HFFc6 (cell line): ENCODE measurements at regions not wholly inside any gene's neighbourhood (a gene's known extent, or its start where the extent isn't known, plus 50 kb on each side); places are given as distances from the start of the nearest gene placed in this dataset.

Experiments
- DNase-seq: peaks from one replicate; pipeline ENCODE4 v3.0.0-alpha.2; 2018
- H3K27ac Mint-ChIP-seq: 2 replicates; pipeline ENCODE4 v1.8.0; 2020; ENCODE audit warnings: mild to moderate bottlenecking, mixed read lengths
- H3K27me3 Mint-ChIP-seq: 2 replicates; pipeline ENCODE4 v1.8.0; 2021; ENCODE audit warnings: mild to moderate bottlenecking, moderate library complexity, mixed read lengths; ENCODE audit not compliant: insufficient read depth
- H3K36me3 Mint-ChIP-seq: 2 replicates; pipeline ENCODE4 v1.8.0; 2021; ENCODE audit warnings: low read depth, mixed read lengths
- H3K4me1 Mint-ChIP-seq: 2 replicates; pipeline ENCODE4 v1.8.0; 2020; ENCODE audit warnings: low read depth, mixed read lengths
- H3K4me3 Mint-ChIP-seq: 2 replicates; pipeline ENCODE4 v1.8.0; 2020; ENCODE audit warnings: mild to moderate bottlenecking, moderate library complexity, mixed read lengths
- H3K9me3 Mint-ChIP-seq: 2 replicates; pipeline ENCODE4 v1.8.0; 2020; ENCODE audit warnings: mild to moderate bottlenecking, mixed read lengths
- TF ChIP-seq, protein P1 (sequence below): fragments of 200-600 bp; sonication (generic); IDR thresholded peaks from 2 replicates; pipeline ENCODE4 v1.5.0; 2021; ENCODE audit warnings: antibody characterized with exemption, mild to moderate bottlenecking

DNA sequence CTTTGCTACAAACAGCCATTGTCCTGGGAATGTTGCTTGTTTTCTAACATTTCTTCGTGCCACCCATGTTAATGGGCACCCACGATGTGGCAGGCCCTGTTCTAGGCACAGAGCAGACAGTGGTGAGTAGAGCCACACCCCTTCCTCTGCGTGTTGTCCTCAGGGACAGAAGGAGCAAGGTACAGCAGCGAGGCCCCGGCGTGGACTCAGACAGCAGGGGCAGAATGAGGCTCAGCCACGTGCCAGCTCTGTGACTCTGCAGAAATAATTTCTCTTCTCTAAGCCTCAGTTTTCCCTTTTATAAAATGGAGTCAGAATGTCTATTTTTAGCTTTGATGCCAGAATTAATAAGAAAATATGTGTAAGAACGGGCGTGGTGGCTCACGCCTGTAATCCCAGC lies 401.7 kb downstream of the TSN start:
- Mint-ChIP-seq H3K9me3 (no peaks in the 10 kb centered on the region), H3K4me1 (no peaks in the 10 kb centered on the region), H3K27me3 (peaks cover 11% of the 10 kb centered on the region), H3K36me3 (no peaks in the 10 kb centered on the region), H3K4me3 (no peak overlapping the region), H3K27ac (no peak overlapping the region)
- TF ChIP-seq, protein P1, sequence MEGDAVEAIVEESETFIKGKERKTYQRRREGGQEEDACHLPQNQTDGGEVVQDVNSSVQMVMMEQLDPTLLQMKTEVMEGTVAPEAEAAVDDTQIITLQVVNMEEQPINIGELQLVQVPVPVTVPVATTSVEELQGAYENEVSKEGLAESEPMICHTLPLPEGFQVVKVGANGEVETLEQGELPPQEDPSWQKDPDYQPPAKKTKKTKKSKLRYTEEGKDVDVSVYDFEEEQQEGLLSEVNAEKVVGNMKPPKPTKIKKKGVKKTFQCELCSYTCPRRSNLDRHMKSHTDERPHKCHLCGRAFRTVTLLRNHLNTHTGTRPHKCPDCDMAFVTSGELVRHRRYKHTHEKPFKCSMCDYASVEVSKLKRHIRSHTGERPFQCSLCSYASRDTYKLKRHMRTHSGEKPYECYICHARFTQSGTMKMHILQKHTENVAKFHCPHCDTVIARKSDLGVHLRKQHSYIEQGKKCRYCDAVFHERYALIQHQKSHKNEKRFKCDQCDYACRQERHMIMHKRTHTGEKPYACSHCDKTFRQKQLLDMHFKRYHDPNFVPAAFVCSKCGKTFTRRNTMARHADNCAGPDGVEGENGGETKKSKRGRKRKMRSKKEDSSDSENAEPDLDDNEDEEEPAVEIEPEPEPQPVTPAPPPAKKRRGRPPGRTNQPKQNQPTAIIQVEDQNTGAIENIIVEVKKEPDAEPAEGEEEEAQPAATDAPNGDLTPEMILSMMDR = no peak
- no peak for DNase-seq

DNA sequence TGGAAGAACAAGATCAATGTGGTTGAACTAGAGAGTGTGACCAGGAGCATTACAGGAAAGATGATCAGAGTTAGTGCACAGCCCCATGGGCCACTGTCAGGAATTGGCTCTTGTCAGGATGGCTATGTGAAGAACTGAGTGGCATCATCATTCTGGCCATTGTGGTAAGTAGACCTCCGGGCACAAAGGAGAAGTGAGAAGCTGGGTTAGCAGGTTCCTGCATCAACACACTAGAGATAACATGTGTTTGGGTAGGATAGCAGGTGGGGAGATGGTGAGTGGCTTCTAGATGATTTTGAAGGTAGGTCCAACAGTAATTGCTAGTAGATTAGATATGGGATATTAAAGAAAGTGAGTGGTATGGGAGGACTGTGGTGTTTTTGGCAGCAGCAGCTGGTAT lies 408.2 kb downstream of the TSN start:
- peaks cover 12% of the 10 kb centered on the region for H3K27me3 Mint-ChIP-seq
- no peak overlapping the region for H3K27ac Mint-ChIP-seq
- DNase-seq = no peak
- no peaks in the 10 kb centered on the region for H3K9me3 Mint-ChIP-seq
- H3K36me3 Mint-ChIP-seq = no peaks in the 10 kb centered on the region
- no peaks in the 10 kb centered on the region for H3K4me1 Mint-ChIP-seq
- TF ChIP-seq, protein P1 = no peak
- no peak overlapping the region for H3K4me3 Mint-ChIP-seq

DNA sequence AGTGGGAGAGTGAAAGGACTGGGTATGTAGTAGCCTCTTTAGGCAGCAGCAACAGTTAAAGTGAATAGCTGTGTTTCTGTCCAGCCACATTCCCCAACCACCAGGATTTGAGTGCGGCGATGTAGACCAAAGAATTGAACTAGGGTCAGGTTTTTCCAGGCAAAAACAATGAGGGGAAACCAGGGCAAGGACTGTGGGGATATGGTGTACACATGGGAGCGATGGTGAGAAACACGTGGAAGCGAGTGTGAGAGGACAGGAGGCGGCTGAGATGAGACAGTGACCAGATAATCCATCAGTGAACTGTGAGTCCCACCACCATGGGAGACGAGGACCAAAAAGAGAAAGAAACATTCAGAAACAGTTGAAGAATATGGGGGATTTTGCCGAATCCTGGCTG lies 409.5 kb downstream of the TSN start:
- DNase-seq = no peak
- no peaks in the 10 kb centered on the region for H3K9me3 Mint-ChIP-seq
- H3K36me3 Mint-ChIP-seq = no peaks in the 10 kb centered on the region
- TF ChIP-seq, protein P1 = no peak
- no peak overlapping the region for H3K27ac Mint-ChIP-seq
- H3K27me3 Mint-ChIP-seq = peaks cover 13% of the 10 kb centered on the region
- H3K4me1 Mint-ChIP-seq = no peaks in the 10 kb centered on the region
- H3K4me3 Mint-ChIP-seq = no peak overlapping the region

DNA sequence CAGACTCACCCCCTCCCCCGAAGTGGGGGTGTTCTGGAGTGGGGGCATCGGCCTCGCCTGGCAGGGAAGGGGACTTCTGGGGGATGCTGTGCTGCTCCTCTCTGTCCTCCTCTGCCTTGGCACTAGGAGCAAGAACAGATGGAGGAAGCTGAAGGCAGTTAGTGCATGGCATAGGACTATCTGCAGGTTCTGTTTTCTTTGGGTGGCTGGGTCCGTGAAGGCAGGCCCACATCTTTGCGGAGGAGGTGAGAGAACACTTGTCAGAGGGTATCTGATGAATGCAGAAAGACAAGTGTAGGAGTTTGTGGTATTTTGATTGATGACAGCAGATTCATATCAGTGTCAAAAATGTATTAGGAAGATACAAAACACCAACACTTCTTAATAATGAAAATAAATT lies 411.4 kb downstream of the TSN start:
- DNase-seq = no peak
- H3K27ac Mint-ChIP-seq = no peak overlapping the region
- TF ChIP-seq, protein P1 = no peak
- no peaks in the 10 kb centered on the region for H3K9me3 Mint-ChIP-seq
- no peaks in the 10 kb centered on the region for H3K36me3 Mint-ChIP-seq
- peaks cover 16% of the 10 kb centered on the region for H3K27me3 Mint-ChIP-seq
- H3K4me3 Mint-ChIP-seq = no peak overlapping the region
- H3K4me1 Mint-ChIP-seq = no peaks in the 10 kb centered on the region

DNA sequence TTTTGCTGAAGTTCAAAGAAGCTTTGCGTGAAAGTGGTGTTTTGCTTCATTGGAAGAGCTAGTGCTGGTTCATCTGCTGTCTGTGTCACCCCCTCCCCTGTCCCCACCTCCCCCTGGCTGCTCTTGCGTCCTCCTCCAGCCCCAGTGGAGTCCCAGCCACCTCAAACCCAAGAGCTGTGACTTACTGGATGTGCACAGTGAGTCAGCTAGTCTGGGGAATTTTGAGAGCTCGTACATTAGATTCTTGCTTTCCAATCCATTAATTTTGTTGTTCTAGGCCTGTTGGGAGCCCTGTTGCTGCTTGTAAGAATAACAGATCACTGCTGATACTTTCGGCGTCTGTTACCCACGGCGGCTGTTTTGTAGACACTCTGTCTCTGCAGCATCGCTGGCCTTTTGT lies 412.1 kb downstream of the TSN start:
- no peak for DNase-seq
- H3K27me3 Mint-ChIP-seq = peaks cover 16% of the 10 kb centered on the region
- no peak overlapping the region for H3K4me3 Mint-ChIP-seq
- no peaks in the 10 kb centered on the region for H3K4me1 Mint-ChIP-seq
- no peak overlapping the region for H3K27ac Mint-ChIP-seq
- H3K36me3 Mint-ChIP-seq = no peaks in the 10 kb centered on the region
- H3K9me3 Mint-ChIP-seq = no peaks in the 10 kb centered on the region
- TF ChIP-seq, protein P1 = no peak

DNA sequence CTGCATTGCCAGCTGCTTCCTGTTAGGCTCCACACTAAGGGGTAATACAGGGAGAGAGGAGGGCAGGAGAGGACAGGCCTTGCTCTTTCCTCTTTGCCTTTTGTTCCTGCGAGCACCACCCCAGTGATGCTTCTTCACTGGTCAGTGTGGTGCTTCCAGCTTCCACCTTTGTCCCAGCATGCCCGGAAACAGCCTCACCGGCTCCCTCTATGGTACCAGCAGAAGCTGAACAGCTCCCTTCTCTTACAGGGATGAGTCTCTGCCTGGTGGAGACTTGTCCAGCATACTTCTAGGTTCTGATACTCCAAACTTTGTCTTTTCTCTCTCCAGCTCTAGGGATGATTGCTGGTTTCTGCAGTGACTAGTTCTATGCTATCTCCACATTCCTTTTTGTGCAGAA lies 413.3 kb downstream of the TSN start:
- DNase-seq = no peak
- H3K27ac Mint-ChIP-seq = no peak overlapping the region
- no peaks in the 10 kb centered on the region for H3K9me3 Mint-ChIP-seq
- no peaks in the 10 kb centered on the region for H3K36me3 Mint-ChIP-seq
- peaks cover 13% of the 10 kb centered on the region for H3K27me3 Mint-ChIP-seq
- H3K4me3 Mint-ChIP-seq = no peak overlapping the region
- TF ChIP-seq, protein P1 = no peak
- H3K4me1 Mint-ChIP-seq = no peaks in the 10 kb centered on the region
